GM12875 (cell line): ENCODE measurements at regions not wholly inside any gene's neighbourhood (a gene's known extent, or its start where the extent isn't known, plus 50 kb on each side); places are given as distances from the start of the nearest gene placed in this dataset.

Experiments
- H3K4me3 ChIP-seq: one replicate; pipeline ENCODE4 v1.5.1; 2011; ENCODE audit warnings: low read depth, low read length, control low read depth
- TF ChIP-seq, protein P1 (sequence below): IDR thresholded peaks from 2 replicates; pipeline ENCODE4 v1.5.1; 2011; ENCODE audit warnings: low read depth, mild to moderate bottlenecking, control low read depth, inconsistent platforms, low read length, moderate library complexity, borderline replicate concordance; ENCODE audit not compliant: insufficient read depth

DNA sequence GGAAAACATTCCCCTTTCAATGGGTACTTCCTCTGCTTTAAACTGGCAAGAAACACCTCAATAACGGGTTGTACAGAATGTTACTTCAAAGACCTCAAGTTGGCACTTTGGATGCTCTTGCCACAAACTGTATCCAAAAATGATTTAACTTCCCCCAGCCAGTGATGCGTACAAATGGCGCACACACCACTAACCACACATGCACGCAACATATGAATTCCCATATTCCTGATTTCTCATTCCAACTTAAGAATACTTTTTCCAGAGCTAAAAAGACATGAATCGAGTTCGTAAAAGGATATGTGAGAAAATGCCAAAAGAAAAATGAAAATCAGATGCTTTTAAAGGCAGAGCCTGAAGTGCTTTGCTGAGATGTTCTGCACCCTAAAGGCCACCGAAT lies 388.0 kb upstream of the PIK3R1 start:
- TF ChIP-seq, protein P1, sequence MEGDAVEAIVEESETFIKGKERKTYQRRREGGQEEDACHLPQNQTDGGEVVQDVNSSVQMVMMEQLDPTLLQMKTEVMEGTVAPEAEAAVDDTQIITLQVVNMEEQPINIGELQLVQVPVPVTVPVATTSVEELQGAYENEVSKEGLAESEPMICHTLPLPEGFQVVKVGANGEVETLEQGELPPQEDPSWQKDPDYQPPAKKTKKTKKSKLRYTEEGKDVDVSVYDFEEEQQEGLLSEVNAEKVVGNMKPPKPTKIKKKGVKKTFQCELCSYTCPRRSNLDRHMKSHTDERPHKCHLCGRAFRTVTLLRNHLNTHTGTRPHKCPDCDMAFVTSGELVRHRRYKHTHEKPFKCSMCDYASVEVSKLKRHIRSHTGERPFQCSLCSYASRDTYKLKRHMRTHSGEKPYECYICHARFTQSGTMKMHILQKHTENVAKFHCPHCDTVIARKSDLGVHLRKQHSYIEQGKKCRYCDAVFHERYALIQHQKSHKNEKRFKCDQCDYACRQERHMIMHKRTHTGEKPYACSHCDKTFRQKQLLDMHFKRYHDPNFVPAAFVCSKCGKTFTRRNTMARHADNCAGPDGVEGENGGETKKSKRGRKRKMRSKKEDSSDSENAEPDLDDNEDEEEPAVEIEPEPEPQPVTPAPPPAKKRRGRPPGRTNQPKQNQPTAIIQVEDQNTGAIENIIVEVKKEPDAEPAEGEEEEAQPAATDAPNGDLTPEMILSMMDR: no peak
- no peak overlapping the region for H3K4me3 ChIP-seq

DNA sequence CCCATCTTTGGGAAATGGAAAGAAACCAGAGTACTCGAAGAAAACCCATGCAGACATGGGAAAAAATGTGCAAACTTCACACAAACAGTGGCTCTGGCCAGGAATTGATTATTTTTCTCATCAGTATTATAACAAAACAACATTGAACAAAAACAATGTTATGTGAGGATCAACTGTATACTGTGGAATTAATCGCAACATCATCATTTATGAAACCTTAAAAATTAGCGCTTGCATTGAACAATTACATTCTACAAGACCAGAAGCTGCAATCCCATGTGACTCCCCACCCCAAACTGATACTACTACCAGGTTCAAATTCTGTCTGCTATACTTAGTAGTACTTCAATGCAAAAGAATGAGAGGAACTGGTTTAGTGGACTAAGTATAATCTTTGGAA lies 390.7 kb upstream of the PIK3R1 start:
- TF ChIP-seq, protein P1: no peak
- H3K4me3 ChIP-seq: no peak overlapping the region

DNA sequence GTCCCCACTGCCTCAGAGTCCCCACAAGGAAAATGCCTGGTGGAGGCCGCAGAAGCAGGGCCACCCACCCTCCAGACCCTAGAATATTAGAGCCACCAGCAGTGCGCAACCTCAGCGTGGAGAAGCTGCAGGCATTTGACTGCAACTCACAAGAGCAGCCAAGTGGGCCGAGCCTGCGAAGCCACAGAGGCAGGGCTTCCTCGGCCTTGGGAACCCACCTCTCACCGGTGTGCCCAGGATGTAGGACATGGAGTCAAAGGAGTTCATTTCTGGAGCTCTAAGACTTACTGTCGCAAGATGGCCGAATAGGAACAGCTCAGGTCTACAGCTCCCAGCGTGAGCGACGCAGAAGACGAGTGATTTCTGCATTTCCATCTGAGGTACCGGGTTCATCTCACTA lies 397.9 kb upstream of the PIK3R1 start:
- H3K4me3 ChIP-seq: no peak overlapping the region
- TF ChIP-seq, protein P1: no peak

DNA sequence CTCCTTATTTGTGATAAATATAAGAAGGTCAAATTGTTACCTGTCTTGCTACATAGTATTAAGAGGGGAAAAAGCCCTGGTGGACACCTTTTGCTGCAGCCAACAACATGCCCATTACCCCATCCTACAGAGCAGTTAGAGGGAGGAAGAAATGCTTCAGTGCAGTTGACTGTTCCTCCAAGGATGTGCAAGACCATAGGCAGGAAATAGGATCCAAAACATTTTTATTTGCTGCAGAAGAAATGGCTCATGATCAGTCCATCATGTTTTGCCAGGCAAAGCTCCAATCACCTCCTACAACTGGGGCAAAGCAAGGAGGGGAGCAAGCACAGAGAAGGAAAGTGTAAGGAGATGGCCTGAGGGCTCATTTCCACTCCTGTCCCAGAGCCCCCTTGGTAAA lies 399.1 kb upstream of the PIK3R1 start:
- TF ChIP-seq, protein P1: no peak
- H3K4me3 ChIP-seq: no peak overlapping the region

DNA sequence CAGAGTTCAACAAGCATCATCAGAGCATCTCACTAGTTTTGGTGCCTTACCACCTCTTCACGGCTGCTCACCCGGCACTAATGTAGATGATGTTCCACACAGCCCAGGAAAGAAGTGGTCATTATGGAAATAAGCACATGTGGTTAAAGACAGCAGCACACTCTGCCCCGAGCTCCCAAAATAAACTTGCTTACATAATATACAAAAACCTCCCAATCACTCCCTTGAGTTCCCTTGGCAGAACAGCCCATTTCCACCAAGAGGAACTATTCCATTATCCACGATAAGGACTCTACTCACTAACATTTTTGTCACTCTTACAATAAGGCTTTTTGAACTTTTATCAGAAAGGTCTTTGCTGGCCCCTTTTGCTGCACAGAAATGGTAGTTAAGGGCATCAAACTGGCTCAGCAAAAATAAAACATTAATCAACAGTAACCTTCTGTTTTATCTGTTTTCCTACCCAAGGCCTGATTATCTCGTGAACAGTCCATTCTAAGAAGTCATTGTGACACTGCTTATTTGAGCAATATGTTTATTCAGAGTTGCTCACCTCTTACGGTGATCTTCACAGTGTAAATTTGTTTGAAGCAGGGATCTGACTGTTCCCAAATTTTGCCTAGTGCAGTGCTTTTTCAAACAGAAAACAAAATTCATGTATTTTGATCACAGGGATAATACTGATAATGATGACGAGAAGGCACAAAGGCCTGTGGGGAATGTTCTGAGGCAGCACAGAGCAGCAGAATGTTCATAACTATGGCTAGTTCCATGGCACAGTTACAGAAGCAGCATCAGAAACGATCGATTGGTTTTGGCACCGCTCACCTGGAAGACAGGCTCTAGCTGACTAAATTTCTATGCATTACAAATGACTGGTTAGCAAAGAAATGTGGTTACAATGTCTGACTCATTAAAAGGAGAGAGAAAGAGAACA lies 399.8 kb upstream of the PIK3R1 start:
- no peak overlapping the region for H3K4me3 ChIP-seq
- TF ChIP-seq, protein P1: no peak

DNA sequence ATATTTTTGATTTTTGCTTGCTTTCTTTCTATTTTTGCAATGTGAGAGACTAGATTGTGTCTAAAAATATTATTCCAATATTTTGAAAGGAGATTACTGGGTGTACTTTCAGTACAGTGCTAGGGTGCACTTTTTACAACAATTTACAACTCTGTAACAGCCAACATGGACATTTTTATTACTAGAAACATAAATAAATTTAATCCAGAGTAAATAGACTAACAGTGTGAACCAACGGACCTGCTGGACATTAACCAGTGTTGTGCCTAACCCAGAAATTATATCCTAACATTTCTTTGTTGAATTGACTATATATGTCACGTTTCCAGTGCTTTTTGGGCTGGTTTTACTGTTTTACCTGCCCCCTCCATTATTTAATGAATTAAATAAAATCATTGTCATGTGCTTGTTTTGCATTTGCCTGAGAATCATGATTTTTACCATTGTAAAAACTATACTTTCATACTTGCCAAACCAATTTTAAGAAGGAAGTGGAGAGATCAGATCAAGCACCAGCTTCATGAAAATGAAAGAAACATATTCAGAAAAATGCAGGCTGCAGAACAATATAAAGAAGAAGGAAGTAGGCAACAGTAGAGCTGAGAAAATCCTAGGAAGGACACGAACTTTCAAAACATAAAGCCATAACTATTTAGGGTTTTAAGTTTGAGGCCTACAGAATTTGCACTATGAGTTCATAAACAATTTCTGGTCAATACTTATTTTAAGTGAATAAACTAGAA lies 400.8 kb upstream of the PIK3R1 start:
- TF ChIP-seq, protein P1: no peak

DNA sequence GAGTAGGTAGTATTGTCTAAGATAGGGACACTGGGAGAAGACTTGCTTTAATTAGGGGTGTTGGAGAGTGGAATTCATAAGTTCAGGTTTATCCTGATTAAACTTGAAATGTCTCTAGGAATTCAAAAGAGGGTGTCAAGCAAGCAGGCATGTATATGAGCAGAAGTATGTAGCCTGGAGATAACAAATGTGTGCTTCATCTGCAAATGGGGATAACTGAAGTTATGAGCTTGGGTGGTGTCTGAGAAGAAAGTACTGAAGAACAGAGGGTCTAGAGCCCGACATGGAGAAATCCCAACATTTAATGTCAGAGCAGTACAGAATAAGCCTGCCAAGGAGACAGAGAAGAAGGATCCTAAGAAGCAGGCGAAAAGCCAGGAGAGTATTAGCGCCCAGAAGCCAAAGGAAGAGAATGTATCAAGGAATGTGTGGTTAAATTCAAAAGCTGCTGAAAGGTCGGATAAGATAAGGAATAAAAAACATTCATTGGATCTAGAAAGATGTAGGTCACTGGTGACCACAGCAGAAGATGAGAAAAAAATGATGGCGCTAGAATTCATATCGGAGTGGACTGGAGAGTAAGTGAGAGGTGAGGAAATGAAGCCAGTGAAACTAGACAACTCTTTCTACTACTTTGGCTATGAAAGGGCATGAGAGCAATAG lies 401.5 kb upstream of the PIK3R1 start:
- TF ChIP-seq, protein P1: no peak

More for the DNA sequence above, 400.8 kb upstream of the PIK3R1 start:
- H3K4me3 ChIP-seq: no peak overlapping the region

More for the DNA sequence above, 401.5 kb upstream of the PIK3R1 start:
- H3K4me3 ChIP-seq: no peak overlapping the region
